Upper lobe of left lung (tissue), 4 donors: ENCODE measurements at regions not wholly inside any gene's neighbourhood (a gene's known extent, or its start where the extent isn't known, plus 50 kb on each side); places are given as distances from the start of the nearest gene placed in this dataset.

Source experiments
- EP300 ChIP-seq, 4 donors: sonication (generic); formaldehyde crosslinking; IDR thresholded peaks; one replicate each; pipeline ENCODE4 v1.5.1; 2017; ENCODE audit warnings: antibody characterized with exemption in 4 of 4, control low read depth in 2 of 4
- POLR2A ChIP-seq, 4 donors: fragments of 450-650 bp; IDR thresholded peaks; one replicate each; pipeline ENCODE4 v1.5.1; 2016 to 2017; ENCODE audit warnings: antibody characterized with exemption in 4 of 4, mild to moderate bottlenecking in 2 of 4
- POLR2AphosphoS5 ChIP-seq, 2 donors: sonication (generic); formaldehyde crosslinking; IDR thresholded peaks; one replicate each; pipeline ENCODE4 v1.5.1; 2017; ENCODE audit warnings: antibody characterized with exemption in 2 of 2
- TF ChIP-seq, protein P1 (sequence below), 6 experiments: fragments of 450-650 bp in 4 of 6; fragments of 200-600 bp in 2 of 6; sonication (generic) in 2 of 6; IDR thresholded peaks; one replicate each; pipeline ENCODE4 v1.5.1; 2016 to 2019; ENCODE audit warnings: antibody characterized with exemption in 6 of 6

DNA sequence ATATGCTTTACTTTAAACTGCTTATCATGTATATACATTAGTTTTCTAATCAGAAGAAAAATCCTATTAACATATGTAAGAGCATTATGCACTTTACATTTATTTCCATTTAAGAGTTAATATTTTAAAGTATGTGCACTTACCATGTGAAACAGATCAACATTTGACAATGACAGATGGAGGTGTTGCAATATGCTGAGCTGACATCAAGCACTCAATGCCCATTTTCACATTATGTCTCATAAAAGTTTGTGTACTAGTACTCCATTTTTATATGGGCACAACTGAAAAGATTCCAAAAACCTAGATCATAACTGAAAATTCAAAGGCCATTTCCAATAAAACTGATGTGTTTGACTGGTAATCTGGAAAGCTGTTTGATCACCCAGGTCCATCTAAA is 420.9 kb upstream of the SOX9 start:
- TF ChIP-seq POLR2A (IDR thresholded peaks at IDR 0.05) (no peak), EP300 (IDR thresholded peaks at IDR 0.05) (no peak), POLR2AphosphoS5 (IDR thresholded peaks at IDR 0.05) (no peak)
- TF ChIP-seq, protein P1, sequence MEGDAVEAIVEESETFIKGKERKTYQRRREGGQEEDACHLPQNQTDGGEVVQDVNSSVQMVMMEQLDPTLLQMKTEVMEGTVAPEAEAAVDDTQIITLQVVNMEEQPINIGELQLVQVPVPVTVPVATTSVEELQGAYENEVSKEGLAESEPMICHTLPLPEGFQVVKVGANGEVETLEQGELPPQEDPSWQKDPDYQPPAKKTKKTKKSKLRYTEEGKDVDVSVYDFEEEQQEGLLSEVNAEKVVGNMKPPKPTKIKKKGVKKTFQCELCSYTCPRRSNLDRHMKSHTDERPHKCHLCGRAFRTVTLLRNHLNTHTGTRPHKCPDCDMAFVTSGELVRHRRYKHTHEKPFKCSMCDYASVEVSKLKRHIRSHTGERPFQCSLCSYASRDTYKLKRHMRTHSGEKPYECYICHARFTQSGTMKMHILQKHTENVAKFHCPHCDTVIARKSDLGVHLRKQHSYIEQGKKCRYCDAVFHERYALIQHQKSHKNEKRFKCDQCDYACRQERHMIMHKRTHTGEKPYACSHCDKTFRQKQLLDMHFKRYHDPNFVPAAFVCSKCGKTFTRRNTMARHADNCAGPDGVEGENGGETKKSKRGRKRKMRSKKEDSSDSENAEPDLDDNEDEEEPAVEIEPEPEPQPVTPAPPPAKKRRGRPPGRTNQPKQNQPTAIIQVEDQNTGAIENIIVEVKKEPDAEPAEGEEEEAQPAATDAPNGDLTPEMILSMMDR (IDR thresholded peaks at IDR 0.05), result no peak
